Right lobe of liver (tissue), 4 donors: ENCODE measurements at regions not wholly inside any gene's neighbourhood (a gene's known extent, or its start where the extent isn't known, plus 50 kb on each side); places are given as distances from the start of the nearest gene placed in this dataset.

ENCODE experiments used
- POLR2A ChIP-seq: fragments of 450-650 bp; IDR thresholded peaks from one replicate; pipeline ENCODE4 v1.6.1; 2017; ENCODE audit warnings: antibody characterized with exemption, mild to moderate bottlenecking
- TF ChIP-seq, protein P1 (sequence below), 4 donors: fragments of 200-600 bp in 3 of 4; fragments of 450-650 bp in 1 of 4; IDR thresholded peaks; one replicate each; pipeline versions ENCODE4 v1.5.1 to v1.8.0; 2016 to 2022; ENCODE audit warnings: antibody characterized with exemption in 4 of 4, mild to moderate bottlenecking in 2 of 4
- donor health status: DM: no; HTN: no; CAD: no.
- donor health status: DM: no; HTN: no; CAD: no.
- donor health status: DM: no; HTN: yes; CAD: no.

DNA sequence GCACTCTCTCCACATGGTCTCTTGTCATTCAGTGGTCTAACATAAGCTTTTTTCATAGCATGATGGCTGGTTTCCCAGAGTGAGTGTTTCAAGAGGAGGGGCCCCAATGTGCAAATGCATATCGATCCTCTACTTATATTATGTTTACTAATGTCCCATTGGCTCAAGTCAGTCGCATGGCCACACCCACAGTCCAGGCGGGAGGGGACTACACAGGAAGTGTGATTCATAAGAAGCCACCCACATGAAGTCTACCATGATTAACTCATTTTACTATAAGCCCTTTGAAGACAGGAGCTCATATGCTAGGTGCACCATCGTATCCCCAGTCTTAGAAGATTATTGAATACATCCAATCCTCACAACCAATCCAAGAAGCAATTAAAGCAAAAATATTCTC is 89.5 kb upstream of the ISX start:
- TF ChIP-seq, protein P1, sequence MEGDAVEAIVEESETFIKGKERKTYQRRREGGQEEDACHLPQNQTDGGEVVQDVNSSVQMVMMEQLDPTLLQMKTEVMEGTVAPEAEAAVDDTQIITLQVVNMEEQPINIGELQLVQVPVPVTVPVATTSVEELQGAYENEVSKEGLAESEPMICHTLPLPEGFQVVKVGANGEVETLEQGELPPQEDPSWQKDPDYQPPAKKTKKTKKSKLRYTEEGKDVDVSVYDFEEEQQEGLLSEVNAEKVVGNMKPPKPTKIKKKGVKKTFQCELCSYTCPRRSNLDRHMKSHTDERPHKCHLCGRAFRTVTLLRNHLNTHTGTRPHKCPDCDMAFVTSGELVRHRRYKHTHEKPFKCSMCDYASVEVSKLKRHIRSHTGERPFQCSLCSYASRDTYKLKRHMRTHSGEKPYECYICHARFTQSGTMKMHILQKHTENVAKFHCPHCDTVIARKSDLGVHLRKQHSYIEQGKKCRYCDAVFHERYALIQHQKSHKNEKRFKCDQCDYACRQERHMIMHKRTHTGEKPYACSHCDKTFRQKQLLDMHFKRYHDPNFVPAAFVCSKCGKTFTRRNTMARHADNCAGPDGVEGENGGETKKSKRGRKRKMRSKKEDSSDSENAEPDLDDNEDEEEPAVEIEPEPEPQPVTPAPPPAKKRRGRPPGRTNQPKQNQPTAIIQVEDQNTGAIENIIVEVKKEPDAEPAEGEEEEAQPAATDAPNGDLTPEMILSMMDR (IDR thresholded peaks at IDR 0.05): no peak
- no peak for TF ChIP-seq POLR2A
